Keratinocyte (primary cell): ENCODE measurements at regions not wholly inside any gene's neighbourhood (a gene's known extent, or its start where the extent isn't known, plus 50 kb on each side); places are given as distances from the start of the nearest gene placed in this dataset.

Experiments used
- CTCF ChIP-seq, 3 experiments: IDR thresholded peaks in 1 of 3; conservative IDR thresholded peaks in 1 of 3; optimal IDR thresholded peaks in 1 of 3; 2 replicates in 2 of 3; 3 replicates in 1 of 3; pipeline versions ENCODE3 to v1.5.1; 2011; ENCODE audit warnings: low read length in 3 of 3, mild to moderate bottlenecking in 3 of 3, moderate library complexity in 2 of 3, control low read depth in 1 of 3, inconsistent platforms in 1 of 3; ENCODE audit not compliant: insufficient read depth in 2 of 3; ENCODE audit errors: extremely low read depth in 1 of 3
- EZH2 ChIP-seq: IDR thresholded peaks from one replicate; pipeline ENCODE4 v1.6.1; 2012; ENCODE audit warnings: inconsistent platforms, mild to moderate bottlenecking, low read length, moderate library complexity

- TF ChIP-seq CTCF (optimal IDR thresholded peaks at IDR 0.05 in 1 of 3, IDR thresholded peaks at IDR 0.05 in 1 of 3, conservative IDR thresholded peaks at IDR 0.05 in 1 of 3; ENCODE audit: extremely low read depth in 1 of 3, insufficient read depth in 2 of 3, low read length in 3 of 3) (no peak), EZH2 (no peak)
Observed at GRCh38 chr13:105219651-105220050, 1315.8 kb downstream of the EFNB2 start.
